Colon (tissue), 2 donors: ENCODE measurements at regions not wholly inside any gene's neighbourhood (a gene's known extent, or its start where the extent isn't known, plus 50 kb on each side); places are given as distances from the start of the nearest gene placed in this dataset.
A peak's percentile ranks its signal among the peaks of the same experiment; 100 is the strongest.

ENCODE experiments used
- FAIRE-seq: peaks from 2 replicates; lab custom pipeline; 2012; peaks lifted over from hg19 to GRCh38; lab: Jason Lieb, UNC
- donor health status: control.
- donor health status: control.

DNA sequence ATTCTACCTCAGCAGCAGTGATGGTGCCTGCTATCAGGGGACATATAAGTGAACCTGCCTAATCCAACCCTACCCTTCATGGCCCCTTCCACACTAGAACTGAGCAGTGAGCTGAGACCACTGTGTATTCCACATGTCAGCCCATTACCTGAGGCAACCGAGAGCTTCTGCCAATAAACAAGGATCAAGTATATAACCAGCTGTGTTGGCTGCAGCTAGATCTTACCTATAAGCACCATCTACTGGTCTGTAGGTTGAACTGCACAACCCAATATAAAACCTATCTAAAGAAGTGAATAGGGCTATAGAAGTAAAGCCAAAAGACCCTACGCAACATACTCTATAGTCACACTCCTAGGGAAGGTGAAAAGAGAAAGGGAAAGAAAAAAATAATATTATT lies 376.9 kb downstream of the HHIPL2 start:
- FAIRE-seq: no peak

DNA sequence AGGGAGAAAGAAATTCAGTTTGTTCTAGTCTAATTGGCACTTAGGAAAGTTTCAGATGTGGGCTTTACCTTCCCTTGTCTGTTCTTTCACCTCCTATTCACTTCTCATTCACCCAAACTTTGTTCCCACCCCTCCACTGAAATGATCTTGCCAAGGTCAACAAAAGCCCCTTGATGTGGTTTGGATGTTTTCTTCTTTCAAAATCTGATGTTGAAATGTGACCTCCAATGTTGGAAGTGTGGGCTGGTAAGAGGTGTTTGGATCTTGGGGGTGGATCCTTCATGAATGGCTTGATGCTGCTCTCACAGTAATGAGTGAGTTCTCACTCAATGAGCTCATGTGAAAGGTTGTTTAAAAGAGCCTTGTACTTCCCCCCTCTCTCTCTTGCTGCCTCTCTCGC lies 379.3 kb downstream of the HHIPL2 start:
- FAIRE-seq: no peak

- FAIRE-seq: no peak
Measured at GRCh38 chr1:222167896-222168295, 380.0 kb downstream of the HHIPL2 start.

GRCh38 chr1:222167111-222167510 lies 380.8 kb downstream of the HHIPL2 start:
- FAIRE-seq: no peak

- FAIRE-seq: no peak
Measured at GRCh38 chr1:222165629-222166028, 382.3 kb downstream of the HHIPL2 start.

DNA sequence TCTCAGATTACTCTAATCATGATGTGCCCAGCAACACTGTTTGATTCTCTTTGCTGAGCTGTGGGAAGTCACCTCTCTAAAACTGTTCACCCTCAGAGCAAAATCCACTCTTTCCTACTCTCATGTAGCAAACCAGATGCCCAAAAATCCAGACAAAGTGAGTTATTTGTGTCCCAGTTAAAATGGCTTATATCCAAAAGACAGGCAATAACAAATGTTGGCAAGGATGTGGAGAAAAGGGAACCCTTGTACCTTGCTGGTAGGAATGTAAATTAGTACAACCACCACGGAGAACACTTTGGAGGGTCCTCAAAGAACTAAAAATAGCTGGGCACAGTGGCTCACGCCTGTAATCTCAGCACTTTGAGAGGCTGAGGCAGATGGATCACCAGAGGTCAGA lies 384.0 kb downstream of the HHIPL2 start:
- no peak for FAIRE-seq

DNA sequence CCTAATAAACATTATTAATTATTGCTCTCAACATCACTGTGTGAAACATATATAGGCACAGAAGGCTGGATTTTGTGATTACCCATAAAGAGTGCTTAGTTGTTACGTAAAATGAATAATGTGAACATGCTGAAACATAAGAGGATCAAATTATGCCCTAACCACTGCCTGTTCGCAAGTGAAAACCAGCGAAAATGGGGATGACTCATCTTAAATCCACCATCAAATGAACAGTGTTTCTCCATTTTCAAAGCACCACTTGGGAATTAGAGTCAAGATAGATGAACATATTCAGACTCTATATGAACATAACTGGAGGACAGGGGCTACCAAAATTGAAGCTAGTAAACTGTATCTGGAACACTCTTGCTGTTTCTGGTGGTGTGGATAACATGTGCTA lies 386.2 kb downstream of the HHIPL2 start:
- FAIRE-seq: no peak

GRCh38 chr1:222157612-222158011 lies 390.3 kb downstream of the HHIPL2 start:
- FAIRE-seq: no peak

- no peak for FAIRE-seq
Measured at GRCh38 chr1:222140206-222140605, 398.3 kb upstream of the DUSP10 start.

- peak; percentile 71 for FAIRE-seq
Measured at GRCh38 chr1:222138095-222138494, 396.2 kb upstream of the DUSP10 start.

- FAIRE-seq: no peak
Measured at GRCh38 chr1:222136869-222137268, 395.0 kb upstream of the DUSP10 start.

DNA sequence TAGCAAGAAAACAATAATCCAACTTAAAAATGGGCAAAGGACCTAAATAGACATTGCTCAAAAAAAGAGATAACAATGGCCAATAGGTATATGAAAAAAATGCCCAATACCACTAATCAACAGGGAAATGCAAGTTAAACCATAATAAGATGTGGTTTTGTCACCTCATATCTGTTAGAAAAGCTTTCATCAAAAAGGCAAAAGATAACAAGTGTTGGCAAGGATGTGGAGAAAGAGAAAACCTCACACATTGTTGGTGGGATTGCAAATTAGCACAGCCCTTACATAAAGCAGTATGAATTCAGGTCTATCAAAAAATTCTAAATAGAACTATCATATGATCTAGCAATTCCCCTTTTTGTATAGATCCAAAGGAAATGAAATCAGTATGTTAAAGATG lies 387.2 kb upstream of the DUSP10 start:
- no peak for FAIRE-seq

DNA sequence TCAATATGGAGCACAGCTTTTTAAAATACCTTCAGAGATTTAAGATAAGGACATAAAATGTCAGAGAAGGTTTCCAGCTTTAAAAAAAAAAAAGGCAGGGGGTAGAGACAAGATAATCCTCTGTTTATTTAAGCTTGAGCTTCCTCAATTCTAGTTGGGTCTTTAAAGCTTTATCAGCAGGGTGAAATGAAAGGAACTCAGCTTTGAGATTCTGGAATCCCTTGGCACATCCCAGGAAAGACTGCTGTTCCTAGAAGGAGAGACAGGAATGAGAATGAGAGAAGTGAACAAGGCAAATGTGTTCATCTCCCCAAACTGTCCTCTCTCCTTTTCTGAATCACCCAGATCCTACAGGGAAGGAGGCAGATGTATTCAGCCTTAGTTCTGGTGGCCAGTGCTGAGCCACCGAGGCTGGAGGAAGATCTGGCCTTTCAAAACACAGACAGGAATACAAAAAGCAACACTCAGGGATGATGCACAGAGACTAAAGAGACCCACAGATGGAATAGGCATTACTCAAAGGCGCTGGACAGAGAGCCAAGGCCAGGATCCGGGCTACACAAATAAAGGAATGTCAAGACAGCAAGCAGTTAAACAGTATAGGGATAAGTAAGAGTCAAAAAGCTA lies 385.8 kb upstream of the DUSP10 start:
- FAIRE-seq: no peak

GRCh38 chr1:222127096-222127495 lies 385.2 kb upstream of the DUSP10 start:
- FAIRE-seq: no peak

DNA sequence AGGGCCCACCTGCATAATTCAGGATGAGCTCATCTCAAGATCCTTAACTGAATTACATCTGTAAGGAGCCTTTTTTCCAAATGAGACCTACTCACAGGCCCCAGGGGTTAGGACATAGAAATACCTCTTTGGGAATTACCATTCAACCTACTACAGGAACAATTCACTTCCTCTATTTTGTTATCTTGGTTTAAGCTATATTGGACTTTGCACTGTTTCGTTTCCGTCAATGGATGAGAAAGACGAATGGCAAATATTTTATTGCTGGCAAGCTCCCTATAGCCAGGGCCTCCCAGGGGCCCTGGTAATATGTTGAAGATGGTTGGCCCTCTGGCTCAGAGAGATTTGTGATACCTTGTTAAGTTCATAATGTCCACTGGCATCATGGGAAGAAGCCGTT lies 384.2 kb upstream of the DUSP10 start:
- no peak for FAIRE-seq

DNA sequence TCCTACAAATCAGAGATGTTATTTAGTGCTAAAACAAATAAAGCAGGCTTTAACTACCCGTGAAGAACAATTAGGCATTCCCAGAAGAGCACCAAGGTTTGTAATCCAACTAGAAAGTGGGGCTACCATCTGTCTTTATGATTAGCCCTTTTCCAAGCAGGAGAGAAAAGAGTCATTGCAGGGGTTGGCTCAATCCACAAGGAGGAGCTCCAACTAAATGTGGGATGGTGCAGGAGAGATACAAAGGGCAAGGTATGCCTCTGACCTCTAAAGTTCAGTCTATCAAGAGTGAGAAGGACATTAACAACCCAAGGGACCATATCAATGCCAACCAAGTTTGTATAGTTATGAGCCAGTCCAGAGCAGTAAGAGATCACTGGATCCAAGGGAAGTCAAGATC lies 382.7 kb upstream of the DUSP10 start:
- no peak for FAIRE-seq

DNA sequence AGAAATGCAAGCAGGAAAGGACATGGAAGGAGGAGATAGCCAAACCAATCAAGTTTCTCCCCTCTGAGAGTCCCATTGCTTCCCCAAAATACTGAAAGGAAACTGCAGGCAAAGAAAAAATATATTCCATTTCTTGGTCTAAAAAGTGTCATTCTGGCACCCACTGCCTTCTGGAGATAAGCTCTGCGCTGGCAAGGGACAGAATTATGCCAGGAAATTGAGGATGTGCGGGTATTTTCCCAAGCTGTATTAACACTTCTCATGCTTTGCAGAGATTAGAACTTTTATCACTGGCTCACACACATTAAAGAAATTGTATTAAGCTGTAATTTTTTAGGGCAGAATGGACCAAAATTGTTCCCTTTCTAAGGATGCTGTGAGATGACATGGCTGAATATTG lies 381.2 kb upstream of the DUSP10 start:
- no peak for FAIRE-seq

- no peak for FAIRE-seq
Measured at GRCh38 chr1:222117809-222118208, 375.9 kb upstream of the DUSP10 start.

DNA sequence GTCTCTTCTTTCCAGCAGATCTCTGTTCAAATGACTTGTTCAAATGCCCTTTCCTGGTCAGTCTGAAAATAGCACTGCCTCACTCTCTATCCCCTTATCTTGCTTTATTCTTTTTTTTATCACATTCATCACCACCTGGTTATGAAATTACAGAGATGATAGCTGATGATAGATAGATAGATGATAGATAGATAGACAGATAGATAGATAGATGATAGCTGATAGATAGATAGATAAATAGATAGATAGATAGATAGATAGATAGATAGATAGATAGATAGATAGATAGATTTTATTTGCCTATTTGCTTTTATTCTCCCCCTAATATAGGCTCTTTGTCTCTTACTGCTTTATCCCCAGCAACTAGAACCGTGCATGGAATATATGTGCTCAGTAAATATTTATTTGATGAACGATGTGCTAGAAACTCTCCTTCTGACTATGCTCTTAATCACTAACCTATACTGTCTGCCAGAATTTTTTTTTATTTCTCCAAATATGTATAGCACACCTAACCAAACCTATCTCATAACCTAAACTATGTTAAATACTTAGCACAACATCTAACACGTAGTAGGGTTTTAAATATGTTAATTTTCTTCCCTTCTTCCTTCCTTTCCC lies 372.8 kb upstream of the DUSP10 start:
- FAIRE-seq: no peak

DNA sequence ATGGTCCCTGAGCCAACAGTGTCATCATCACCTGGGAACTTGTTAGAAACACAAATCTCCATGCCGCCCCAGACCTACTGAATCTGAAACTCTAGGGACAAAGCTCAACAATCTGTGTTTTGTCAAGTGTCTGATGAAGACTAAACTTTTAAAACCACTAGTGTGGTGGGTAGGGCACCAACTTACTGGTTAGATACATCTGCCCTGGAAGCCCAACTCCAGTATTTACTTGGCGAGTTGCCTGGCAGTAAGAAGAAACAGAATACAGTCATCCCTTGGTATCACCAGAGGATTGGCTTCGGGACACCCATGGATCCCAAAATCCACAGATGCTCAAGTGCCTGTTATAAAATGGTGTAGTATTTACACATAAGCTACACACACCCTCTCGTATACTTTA lies 367.9 kb upstream of the DUSP10 start:
- no peak for FAIRE-seq

GRCh38 chr1:222107975-222108374 lies 366.1 kb upstream of the DUSP10 start:
- FAIRE-seq: no peak

DNA sequence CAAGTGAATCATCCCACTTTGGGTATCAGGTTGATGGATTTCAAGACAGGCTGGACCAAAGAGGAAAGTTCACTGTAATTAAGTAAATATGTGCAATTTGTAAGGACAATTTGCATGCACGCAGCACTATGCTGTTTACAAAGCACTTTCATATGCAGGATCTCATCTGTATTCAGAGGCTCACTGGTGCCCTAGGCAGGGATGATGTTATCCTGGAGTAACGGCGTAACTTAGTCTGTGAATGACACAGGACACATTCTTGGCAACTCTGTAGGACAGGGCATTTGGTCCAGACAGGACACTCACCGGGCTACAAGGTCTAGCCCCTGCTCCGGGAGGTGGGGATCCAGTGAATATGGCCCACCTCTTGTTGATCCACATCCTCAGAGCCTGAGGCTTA lies 365.4 kb upstream of the DUSP10 start:
- no peak for FAIRE-seq

- no peak for FAIRE-seq
Measured at GRCh38 chr1:222106377-222106776, 364.5 kb upstream of the DUSP10 start.

DNA sequence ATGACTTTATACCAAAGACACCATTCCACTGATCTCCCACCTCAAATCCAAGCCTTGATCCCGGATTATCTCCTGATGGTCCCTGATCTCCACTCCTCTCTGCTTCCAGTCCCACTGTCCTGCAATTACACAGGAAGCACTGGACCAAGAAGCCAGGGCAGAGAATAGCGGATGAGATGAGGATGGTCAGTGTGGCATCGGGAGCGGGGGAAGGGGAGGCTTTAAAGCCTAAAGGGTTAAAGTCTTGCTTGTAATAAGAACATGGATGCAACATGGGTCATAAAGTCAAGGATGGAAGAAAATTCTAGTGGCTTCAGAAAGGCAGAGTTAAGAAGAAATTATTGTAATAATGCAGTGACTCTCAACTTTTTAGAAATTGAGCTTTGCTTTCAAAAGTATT lies 364.0 kb upstream of the DUSP10 start:
- FAIRE-seq: no peak

DNA sequence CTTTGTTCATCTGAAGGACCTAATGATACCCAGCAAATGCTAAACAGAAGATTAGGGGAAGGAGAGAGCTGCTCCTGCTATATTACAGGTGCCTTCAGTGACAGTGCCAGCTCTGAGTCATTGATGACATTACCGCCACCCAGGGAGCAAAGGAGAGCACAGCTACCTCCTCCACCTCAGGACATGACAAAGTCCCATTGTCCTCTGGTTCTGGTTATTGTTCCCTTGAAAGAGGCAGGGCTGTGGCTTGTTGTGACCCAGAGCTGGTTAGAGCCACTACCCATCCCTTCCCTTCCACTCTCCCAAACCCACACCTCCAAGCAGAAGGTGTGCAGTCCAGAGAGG lies 363.5 kb upstream of the DUSP10 start:
- FAIRE-seq: no peak
